Body of pancreas (tissue), 4 donors: ENCODE measurements at regions not wholly inside any gene's neighbourhood (a gene's known extent, or its start where the extent isn't known, plus 50 kb on each side); places are given as distances from the start of the nearest gene placed in this dataset.

Experiments
- ATAC-seq: fragments of 150-250 bp; one replicate; pipeline ENCODE4 v1.9.1; 2016
- DNase-seq, 4 donors: peaks; one replicate each; pipeline ENCODE4 v3.0.0-alpha.2; 2019
- H3K27ac ChIP-seq, 4 donors: fragments of 200-600 bp; sonication (generic); 1 replicate in 3 of 4; 2 replicates in 1 of 4; pipeline versions ENCODE4 v1.5.1 to v1.6.1; 2016 to 2019; ENCODE audit warnings: mild to moderate bottlenecking in 1 of 4, mixed read lengths in 1 of 4, moderate library complexity in 1 of 4
- H3K27me3 ChIP-seq, 2 donors: fragments of 200-600 bp; sonication (generic); one replicate each; pipeline ENCODE4 v1.6.0; 2016; ENCODE audit warnings: mild to moderate bottlenecking in 1 of 2
- H3K36me3 ChIP-seq, 2 donors: fragments of 200-600 bp; sonication (generic); replicated peaks in 1 of 2; 2 replicates each; pipeline ENCODE4 v1.5.1; 2016; ENCODE audit warnings: low read depth in 2 of 2; ENCODE audit not compliant: insufficient read depth in 1 of 2
- H3K4me1 ChIP-seq: fragments of 200-600 bp; sonication (generic); one replicate; pipeline ENCODE4 v1.6.0; 2016
- H3K4me3 ChIP-seq, 2 donors: fragments of 200-600 bp; sonication (generic); 1 replicate in 1 of 2; 2 replicates in 1 of 2; pipeline ENCODE4 v1.5.1; 2016 to 2019
- H3K9me3 ChIP-seq, 3 donors: fragments of 200-600 bp; sonication (generic); 1 replicate in 2 of 3; 2 replicates in 1 of 3; pipeline ENCODE4 v1.5.1; 2016
- POLR2A ChIP-seq, 3 donors: fragments of 450-650 bp; IDR thresholded peaks; one replicate each; pipeline ENCODE4 v1.6.1; 2016; ENCODE audit warnings: antibody characterized with exemption in 3 of 3, mild to moderate bottlenecking in 2 of 3
- WGBS, 2 donors: methylation state at CpG; one replicate each; pipeline ENCODE4 v1.1.5; 2017; 5-methylcytosine and 5-hydroxymethylcytosine counted together
- intact Hi-C: fragments of 100-400 bp; cut with DNase I; formaldehyde crosslinking; loops from one replicate; pipeline ENCODE4 v1.15.1; 2023
- TF ChIP-seq, protein P1 (sequence below), 7 experiments: fragments of 450-650 bp in 4 of 7; fragments of 200-600 bp in 3 of 7; sonication (generic) in 3 of 7; IDR thresholded peaks; one replicate each; pipeline ENCODE4 v1.5.1; 2016 to 2019; ENCODE audit warnings: antibody characterized with exemption in 7 of 7

DNA sequence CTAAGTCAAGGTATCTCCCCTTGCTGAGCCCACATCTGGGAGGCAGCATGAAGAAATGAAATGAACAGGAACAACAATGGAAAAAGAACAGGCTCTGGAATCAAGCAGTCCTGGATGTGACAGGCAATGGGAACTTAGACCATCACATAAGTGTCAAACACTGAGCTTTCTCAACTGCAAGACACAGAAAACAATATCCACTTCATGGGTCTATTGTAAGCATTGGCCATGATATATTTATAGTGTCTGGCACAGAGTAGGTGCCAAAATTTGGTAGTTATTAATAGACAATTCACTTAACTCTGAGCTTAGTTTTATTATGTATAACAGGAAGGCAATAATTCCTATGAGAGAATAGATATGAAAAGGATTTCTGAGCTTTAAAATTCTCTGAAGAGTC is 64.1 kb upstream of the ATP1B1 start:
- TF ChIP-seq, protein P1, sequence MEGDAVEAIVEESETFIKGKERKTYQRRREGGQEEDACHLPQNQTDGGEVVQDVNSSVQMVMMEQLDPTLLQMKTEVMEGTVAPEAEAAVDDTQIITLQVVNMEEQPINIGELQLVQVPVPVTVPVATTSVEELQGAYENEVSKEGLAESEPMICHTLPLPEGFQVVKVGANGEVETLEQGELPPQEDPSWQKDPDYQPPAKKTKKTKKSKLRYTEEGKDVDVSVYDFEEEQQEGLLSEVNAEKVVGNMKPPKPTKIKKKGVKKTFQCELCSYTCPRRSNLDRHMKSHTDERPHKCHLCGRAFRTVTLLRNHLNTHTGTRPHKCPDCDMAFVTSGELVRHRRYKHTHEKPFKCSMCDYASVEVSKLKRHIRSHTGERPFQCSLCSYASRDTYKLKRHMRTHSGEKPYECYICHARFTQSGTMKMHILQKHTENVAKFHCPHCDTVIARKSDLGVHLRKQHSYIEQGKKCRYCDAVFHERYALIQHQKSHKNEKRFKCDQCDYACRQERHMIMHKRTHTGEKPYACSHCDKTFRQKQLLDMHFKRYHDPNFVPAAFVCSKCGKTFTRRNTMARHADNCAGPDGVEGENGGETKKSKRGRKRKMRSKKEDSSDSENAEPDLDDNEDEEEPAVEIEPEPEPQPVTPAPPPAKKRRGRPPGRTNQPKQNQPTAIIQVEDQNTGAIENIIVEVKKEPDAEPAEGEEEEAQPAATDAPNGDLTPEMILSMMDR (IDR thresholded peaks at IDR 0.05) = no peak
- TF ChIP-seq POLR2A (IDR thresholded peaks at IDR 0.05) = no peak
- Histone ChIP-seq H3K9me3 (no peaks in the 10 kb centered on the region), H3K36me3 (no peaks in the 10 kb centered on the region), H3K4me1 (no peaks in the 10 kb centered on the region), H3K4me3 (no peak overlapping the region), H3K27ac (no peak overlapping the region), H3K27me3 (no peaks in the 10 kb centered on the region)
- ATAC-seq (no peak), DNase-seq (no peak)
- intact Hi-C loops = no loop called here

DNA sequence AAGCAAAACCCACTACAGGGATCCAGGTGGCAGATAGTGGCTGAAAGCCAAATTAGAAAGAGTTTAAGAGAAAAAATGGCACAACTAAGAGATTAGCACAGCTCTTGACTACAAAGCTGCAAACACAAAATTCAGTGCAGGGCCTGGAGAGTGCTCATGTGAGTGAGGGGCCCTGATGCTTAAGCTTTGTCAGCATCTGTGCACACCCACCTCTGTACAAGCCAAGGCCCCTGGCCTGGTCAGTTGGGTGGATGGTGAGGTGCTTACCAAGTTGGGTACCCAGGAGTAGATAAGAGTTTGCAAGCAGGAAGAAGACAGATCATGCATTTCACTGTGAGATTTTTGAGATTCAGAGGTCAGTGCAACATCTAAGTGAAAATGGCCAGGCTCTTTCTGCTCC is 62.7 kb upstream of the ATP1B1 start:
- H3K4me1 ChIP-seq = no peaks in the 10 kb centered on the region
- DNase-seq (no peak), ATAC-seq (no peak)
- intact Hi-C loops = no loop called here
- TF ChIP-seq, protein P1 (IDR thresholded peaks at IDR 0.05) = no peak
- TF ChIP-seq POLR2A (IDR thresholded peaks at IDR 0.05) = no peak
- no peak overlapping the region for H3K4me3 ChIP-seq
- no peaks in the 10 kb centered on the region for H3K9me3 ChIP-seq
- no peaks in the 10 kb centered on the region for H3K36me3 ChIP-seq
- no peaks in the 10 kb centered on the region for H3K27me3 ChIP-seq
- no peak overlapping the region for H3K27ac ChIP-seq

DNA sequence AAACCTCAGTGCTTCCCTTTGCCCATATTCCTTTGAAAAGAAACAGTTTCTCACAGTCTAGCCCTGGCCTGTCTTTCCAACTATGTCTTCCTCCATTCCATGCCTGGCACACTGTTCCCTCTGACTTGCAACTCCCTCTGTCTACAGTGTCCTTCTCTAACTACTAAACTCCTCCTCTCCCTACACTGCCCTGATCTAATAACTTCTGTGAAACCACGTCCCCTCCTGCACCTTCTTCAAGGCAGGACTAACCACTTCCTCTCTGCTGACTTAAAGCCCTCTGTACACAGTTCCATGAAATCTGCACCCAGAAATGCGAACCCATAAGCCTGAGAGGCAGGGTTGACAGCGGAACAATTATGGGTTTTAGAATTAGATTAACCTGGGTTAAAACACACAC is 62.2 kb upstream of the ATP1B1 start:
- no peaks in the 10 kb centered on the region for H3K9me3 ChIP-seq
- H3K27me3 ChIP-seq = no peaks in the 10 kb centered on the region
- H3K27ac ChIP-seq = no peak overlapping the region
- H3K36me3 ChIP-seq = no peaks in the 10 kb centered on the region
- intact Hi-C loops = no loop called here
- TF ChIP-seq POLR2A (IDR thresholded peaks at IDR 0.05) = peak in 1 of 3 donors; percentile 22
- TF ChIP-seq, protein P1 (IDR thresholded peaks at IDR 0.05) = no peak
- ATAC-seq (no peak), DNase-seq (peak in 1 of 4 donors; percentile 30)
- H3K4me3 ChIP-seq = no peak overlapping the region
- no peaks in the 10 kb centered on the region for H3K4me1 ChIP-seq
- 70 to 75% methylated on average over 3 of the region's 3 CpGs for WGBS, 2 donors

DNA sequence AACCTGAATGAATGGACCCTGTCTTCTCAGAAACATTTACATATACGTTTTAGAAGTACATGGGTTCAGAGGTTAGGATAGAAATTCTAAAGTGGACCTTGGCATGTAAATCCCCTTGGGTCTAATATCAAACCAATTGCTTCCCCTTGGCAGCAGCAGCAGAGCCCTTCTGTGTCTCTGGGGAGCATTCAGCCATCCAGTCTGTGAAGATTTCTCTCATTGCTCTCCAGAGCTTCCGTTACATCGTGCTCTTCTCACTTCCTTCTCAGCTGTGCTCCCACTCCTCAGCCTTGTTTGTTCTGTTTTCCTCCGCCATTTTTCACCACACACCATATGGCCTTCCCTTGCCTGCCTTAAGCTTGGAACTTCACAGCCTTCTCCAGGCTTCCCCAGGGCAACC is 61.5 kb upstream of the ATP1B1 start:
- no peaks in the 10 kb centered on the region for H3K36me3 ChIP-seq
- no peak for DNase-seq
- H3K27me3 ChIP-seq = no peaks in the 10 kb centered on the region
- whole genome bisulfite sequencing, 2 donors = 57 to 74% methylated on average over 4 of the region's 4 CpGs
- TF ChIP-seq, protein P1 (IDR thresholded peaks at IDR 0.05) = no peak
- TF ChIP-seq POLR2A (IDR thresholded peaks at IDR 0.05) = no peak
- ATAC-seq = no peak
- intact Hi-C loops = no loop called here
- no peaks in the 10 kb centered on the region for H3K4me1 ChIP-seq
- H3K27ac ChIP-seq = no peak overlapping the region
- no peaks in the 10 kb centered on the region for H3K9me3 ChIP-seq
- no peak overlapping the region for H3K4me3 ChIP-seq

DNA sequence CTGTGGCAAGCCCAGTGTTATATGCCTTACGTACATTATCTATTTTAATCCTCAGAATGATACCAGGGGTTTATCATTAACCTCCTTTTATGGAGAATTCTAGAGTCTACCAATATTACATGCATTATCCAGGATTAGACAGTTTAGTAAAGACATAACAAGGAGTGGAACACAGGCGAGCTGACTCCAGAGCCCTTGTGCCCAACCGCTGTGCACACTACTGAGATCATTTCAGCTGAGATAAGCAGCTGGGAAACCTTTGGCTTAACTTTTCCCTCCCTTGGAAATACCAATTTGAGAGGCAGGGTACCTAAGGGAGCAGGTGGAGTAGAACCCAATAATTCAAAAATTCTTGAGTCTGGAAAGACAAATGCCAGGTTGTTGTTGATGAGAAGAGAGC is 59.8 kb upstream of the ATP1B1 start:
- H3K27me3 ChIP-seq = no peaks in the 10 kb centered on the region
- TF ChIP-seq, protein P1 (IDR thresholded peaks at IDR 0.05) = no peak
- no peak for TF ChIP-seq POLR2A (IDR thresholded peaks at IDR 0.05)
- no peak overlapping the region for H3K4me3 ChIP-seq
- H3K9me3 ChIP-seq = no peaks in the 10 kb centered on the region
- no peaks in the 10 kb centered on the region for H3K4me1 ChIP-seq
- H3K27ac ChIP-seq = no peak overlapping the region
- no peaks in the 10 kb centered on the region for H3K36me3 ChIP-seq
- 70 to 75% methylated on average over 3 of the region's 3 CpGs for WGBS, 2 donors
- DNase-seq (no peak), ATAC-seq (no peak)
- intact Hi-C loops = no loop called here
